ENCODE measurements at regions not wholly inside any gene's neighbourhood (a gene's known extent, or its start where the extent isn't known, plus 50 kb on each side); places are given as distances from the start of the nearest gene placed in this dataset.

GRCh38 chr13:44003481-44003880, 123.8 kb downstream of the LACC1 start:
- TF ChIP-seq POLR2A (IDR thresholded peaks at IDR 0.05; ENCODE audit: low read depth, low read length), result no peak
- no peak for TF ChIP-seq POLR2AphosphoS5 (IDR thresholded peaks at IDR 0.05; ENCODE audit: low read depth, low read length)
- TF ChIP-seq TAF1 (IDR thresholded peaks at IDR 0.05; ENCODE audit: low read depth, low read length), result no peak
- no peak for TF ChIP-seq SPI1 (IDR thresholded peaks at IDR 0.05; ENCODE audit: low read depth, low read length)
- no peak for TF ChIP-seq POU2F2 (IDR thresholded peaks at IDR 0.05; ENCODE audit: low read depth, low read length)
